ENCODE measurements at regions not wholly inside any gene's neighbourhood (a gene's known extent, or its start where the extent isn't known, plus 50 kb on each side); places are given as distances from the start of the nearest gene placed in this dataset.

GRCh38 chr10:6635784-6636183 is 55.7 kb upstream of the PRKCQ start:
- TF ChIP-seq POLR2A (IDR thresholded peaks at IDR 0.05) (no peak), CTCF (IDR thresholded peaks at IDR 0.05) (no peak)

Data from esophagus squamous epithelium (tissue), 4 donors.